Sigmoid colon (tissue), 6 donors: ENCODE measurements at regions not wholly inside any gene's neighbourhood (a gene's known extent, or its start where the extent isn't known, plus 50 kb on each side); places are given as distances from the start of the nearest gene placed in this dataset.

ENCODE experiments used
- DNase-seq: peaks from one replicate; pipeline ENCODE4 v3.0.0-alpha.2; 2019
- H3K27ac ChIP-seq, 4 donors: fragments of 200-600 bp; sonication (generic); one replicate each; pipeline ENCODE4 v1.5.1; 2016 to 2019; ENCODE audit warnings: mild to moderate bottlenecking in 1 of 4
- H3K27me3 ChIP-seq, 3 donors: fragments of 200-600 bp; sonication (generic); one replicate each; pipeline ENCODE4 v1.5.1; 2019; ENCODE audit warnings: mild to moderate bottlenecking in 1 of 3
- H3K36me3 ChIP-seq, 4 donors: fragments of 200-600 bp; sonication (generic); one replicate each; pipeline ENCODE4 v1.5.1; 2016 to 2019
- H3K4me1 ChIP-seq, 4 donors: fragments of 200-600 bp; sonication (generic); one replicate each; pipeline ENCODE4 v1.5.1; 2017 to 2019
- H3K4me3 ChIP-seq, 4 donors: fragments of 200-600 bp; sonication (generic); one replicate each; pipeline ENCODE4 v1.5.1; 2017 to 2019; ENCODE audit warnings: mild to moderate bottlenecking in 2 of 4, moderate library complexity in 1 of 4
- H3K9me3 ChIP-seq, 4 donors: fragments of 200-600 bp in 3 of 4; sonication (generic) in 3 of 4; one replicate each; pipeline versions ENCODE4 v1.5.1 to v1.6.1; 2013 to 2019
- EP300 ChIP-seq, 4 donors: sonication (generic); formaldehyde crosslinking; IDR thresholded peaks; one replicate each; pipeline ENCODE4 v1.6.1; 2017; ENCODE audit warnings: antibody characterized with exemption in 4 of 4
- POLR2A ChIP-seq, 2 donors: fragments of 450-650 bp; IDR thresholded peaks; one replicate each; pipeline ENCODE4 v1.6.1; 2016; ENCODE audit warnings: antibody characterized with exemption in 2 of 2, mild to moderate bottlenecking in 2 of 2, moderate library complexity in 2 of 2
- POLR2AphosphoS5 ChIP-seq, 4 donors: sonication (generic); formaldehyde crosslinking; IDR thresholded peaks; one replicate each; pipeline ENCODE4 v1.6.1; 2017; ENCODE audit warnings: antibody characterized with exemption in 4 of 4
- WGBS, 2 donors: extraction: QIAGEN DNeasy Blood & Tissue Kit; methylation state at CpG; one replicate each; pipeline ENCODE4 v1.1.7; 2013; 5-methylcytosine and 5-hydroxymethylcytosine counted together
- intact Hi-C: fragments of 100-400 bp; cut with DNase I; formaldehyde crosslinking; loops from one replicate; pipeline ENCODE4 v1.15.1; 2023
- TF ChIP-seq, protein P1 (sequence below), 4 experiments: fragments of 450-650 bp in 3 of 4; fragments of 200-600 bp in 1 of 4; IDR thresholded peaks; one replicate each; pipeline ENCODE4 v1.5.1; 2016 to 2019; ENCODE audit warnings: antibody characterized with exemption in 4 of 4, mild to moderate bottlenecking in 3 of 4, moderate library complexity in 2 of 4
- donor health status: healthy with polysubstance abuse.
- donor health status: healthy.

DNA sequence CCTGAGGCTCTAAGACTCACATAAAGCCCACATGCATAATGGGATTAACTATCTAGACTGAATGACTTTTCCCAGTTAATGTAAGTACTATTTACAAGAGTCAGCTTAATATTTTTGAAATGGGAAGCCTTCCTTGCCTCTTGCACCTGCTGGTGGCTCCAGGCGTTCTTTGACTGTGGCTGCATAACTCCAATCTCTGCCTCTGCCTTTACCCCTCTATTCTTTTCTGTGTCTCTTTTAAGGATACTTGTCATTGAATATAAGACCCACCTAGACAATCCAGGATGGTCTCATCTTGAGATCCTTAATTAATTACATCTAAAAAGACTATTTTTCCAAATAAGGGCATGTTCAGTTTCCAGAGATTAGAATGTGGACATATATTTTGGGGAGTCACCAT lies 66.9 kb upstream of the PCED1B start:
- Histone ChIP-seq H3K4me1 (no peaks in the 10 kb centered on the region), H3K27ac (no peak overlapping the region), H3K36me3 (no peaks in the 10 kb centered on the region), H3K27me3 (no peaks in the 10 kb centered on the region), H3K9me3 (no peaks in the 10 kb centered on the region), H3K4me3 (no peak overlapping the region)
- DNase-seq, result no peak
- intact Hi-C loops, result no loop called here
- TF ChIP-seq, protein P1, sequence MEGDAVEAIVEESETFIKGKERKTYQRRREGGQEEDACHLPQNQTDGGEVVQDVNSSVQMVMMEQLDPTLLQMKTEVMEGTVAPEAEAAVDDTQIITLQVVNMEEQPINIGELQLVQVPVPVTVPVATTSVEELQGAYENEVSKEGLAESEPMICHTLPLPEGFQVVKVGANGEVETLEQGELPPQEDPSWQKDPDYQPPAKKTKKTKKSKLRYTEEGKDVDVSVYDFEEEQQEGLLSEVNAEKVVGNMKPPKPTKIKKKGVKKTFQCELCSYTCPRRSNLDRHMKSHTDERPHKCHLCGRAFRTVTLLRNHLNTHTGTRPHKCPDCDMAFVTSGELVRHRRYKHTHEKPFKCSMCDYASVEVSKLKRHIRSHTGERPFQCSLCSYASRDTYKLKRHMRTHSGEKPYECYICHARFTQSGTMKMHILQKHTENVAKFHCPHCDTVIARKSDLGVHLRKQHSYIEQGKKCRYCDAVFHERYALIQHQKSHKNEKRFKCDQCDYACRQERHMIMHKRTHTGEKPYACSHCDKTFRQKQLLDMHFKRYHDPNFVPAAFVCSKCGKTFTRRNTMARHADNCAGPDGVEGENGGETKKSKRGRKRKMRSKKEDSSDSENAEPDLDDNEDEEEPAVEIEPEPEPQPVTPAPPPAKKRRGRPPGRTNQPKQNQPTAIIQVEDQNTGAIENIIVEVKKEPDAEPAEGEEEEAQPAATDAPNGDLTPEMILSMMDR (IDR thresholded peaks at IDR 0.05), result no peak
- TF ChIP-seq EP300 (IDR thresholded peaks at IDR 0.05), result no peak
- no peak for TF ChIP-seq POLR2AphosphoS5 (IDR thresholded peaks at IDR 0.05)
- TF ChIP-seq POLR2A (IDR thresholded peaks at IDR 0.05), result no peak
- 82 to 90% methylated on average over 1 of the region's 1 CpG for WGBS, 2 donors

DNA sequence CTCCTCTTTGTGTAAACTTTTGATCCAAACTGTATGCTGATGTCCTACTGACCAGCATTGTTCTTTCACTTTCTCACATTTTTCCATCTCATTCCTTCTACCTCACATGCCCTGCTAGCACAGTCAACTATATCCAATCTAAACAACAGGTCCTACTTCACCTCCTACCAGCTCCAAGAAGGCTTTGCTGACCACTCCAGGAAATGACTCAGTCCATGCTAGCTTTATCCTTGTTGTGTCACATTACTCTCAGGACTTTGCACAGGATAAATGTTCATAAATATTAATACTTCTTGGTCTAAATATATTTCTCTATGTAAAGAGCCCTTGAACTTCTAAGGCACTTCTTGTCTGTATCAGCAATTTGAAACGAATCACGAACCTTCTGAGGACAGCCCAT lies 64.9 kb upstream of the PCED1B start:
- no peak overlapping the region for H3K27ac ChIP-seq
- H3K27me3 ChIP-seq, result no peaks in the 10 kb centered on the region
- no peaks in the 10 kb centered on the region for H3K36me3 ChIP-seq
- 80 to 83% methylated on average over 2 of the region's 2 CpGs for WGBS, 2 donors
- TF ChIP-seq POLR2A (IDR thresholded peaks at IDR 0.05) (no peak), POLR2AphosphoS5 (IDR thresholded peaks at IDR 0.05) (no peak), EP300 (IDR thresholded peaks at IDR 0.05) (no peak)
- TF ChIP-seq, protein P1 (IDR thresholded peaks at IDR 0.05), result no peak
- no peak overlapping the region for H3K4me3 ChIP-seq
- DNase-seq, result no peak
- intact Hi-C loops, result no loop called here
- H3K9me3 ChIP-seq, result no peaks in the 10 kb centered on the region
- H3K4me1 ChIP-seq, result no peaks in the 10 kb centered on the region

DNA sequence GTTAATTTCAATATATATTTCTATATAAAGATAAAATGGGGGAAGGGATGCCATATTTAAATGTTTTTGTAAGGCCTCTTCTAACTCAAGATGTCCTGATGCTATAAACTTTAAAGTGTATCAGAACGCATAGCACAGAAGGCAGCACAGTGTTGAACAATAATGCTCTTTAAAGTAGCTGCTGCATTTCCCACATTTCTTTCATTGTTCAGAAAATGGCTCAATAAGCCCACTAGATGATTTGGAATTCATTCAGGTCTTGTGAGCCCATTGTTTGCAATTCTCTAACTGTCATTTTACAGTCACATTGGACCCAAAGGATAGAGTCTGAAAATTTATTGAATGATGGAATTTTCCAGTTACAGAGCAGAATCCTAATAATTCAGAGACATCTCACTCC lies 64.0 kb upstream of the PCED1B start:
- intact Hi-C loops, result no loop called here
- H3K27ac ChIP-seq, result no peak overlapping the region
- no peak for DNase-seq
- whole genome bisulfite sequencing, 2 donors, result 86 to 98% methylated on average over 1 of the region's 1 CpG
- TF ChIP-seq EP300 (IDR thresholded peaks at IDR 0.05) (no peak), POLR2A (IDR thresholded peaks at IDR 0.05) (no peak), POLR2AphosphoS5 (IDR thresholded peaks at IDR 0.05) (no peak)
- TF ChIP-seq, protein P1 (IDR thresholded peaks at IDR 0.05), result no peak
- no peaks in the 10 kb centered on the region for H3K4me1 ChIP-seq
- H3K27me3 ChIP-seq, result no peaks in the 10 kb centered on the region
- no peak overlapping the region for H3K4me3 ChIP-seq
- no peaks in the 10 kb centered on the region for H3K9me3 ChIP-seq
- H3K36me3 ChIP-seq, result no peaks in the 10 kb centered on the region

DNA sequence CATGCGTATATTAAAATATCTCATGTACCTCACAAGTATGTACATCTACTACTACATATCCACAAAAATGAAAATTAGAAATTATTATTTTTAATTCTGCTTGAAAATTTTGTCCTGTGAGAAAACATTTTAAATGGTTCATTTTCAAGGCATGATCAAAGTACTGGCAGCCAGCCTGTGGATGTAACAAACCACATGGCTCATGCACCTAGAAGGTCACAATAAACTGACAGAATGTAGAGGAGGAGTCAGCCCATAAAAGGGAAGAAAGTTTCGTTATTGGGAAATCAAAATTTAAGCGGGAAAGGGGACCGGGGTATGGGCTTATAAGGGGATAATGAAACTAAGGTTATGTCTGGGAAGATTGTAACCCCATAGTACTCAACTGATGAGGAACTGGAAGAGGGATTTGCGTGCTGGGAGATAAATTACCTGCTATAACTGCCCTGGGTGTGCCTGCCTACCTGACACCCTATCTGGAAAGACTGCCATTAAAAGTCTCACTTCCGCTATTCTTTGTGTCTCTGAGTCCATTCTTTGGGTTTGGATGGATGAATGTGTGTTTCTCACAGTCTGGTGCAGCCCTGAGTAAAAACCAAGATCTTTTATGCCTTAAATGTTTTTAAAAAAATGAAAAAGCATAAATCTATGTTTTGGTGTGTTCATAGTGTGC lies 62.2 kb upstream of the PCED1B start:
- 50 to 81% methylated on average over 6 of the region's 6 CpGs for WGBS, 2 donors
- intact Hi-C loops, result no loop called here
- no peak for DNase-seq
- Histone ChIP-seq H3K27ac (no peak overlapping the region), H3K9me3 (no peaks in the 10 kb centered on the region), H3K27me3 (no peaks in the 10 kb centered on the region), H3K36me3 (no peaks in the 10 kb centered on the region), H3K4me1 (peaks cover 0 to 7% (median 0%) of the 10 kb centered on the region in 4 donors), H3K4me3 (no peak overlapping the region)
- TF ChIP-seq POLR2AphosphoS5 (IDR thresholded peaks at IDR 0.05) (no peak), POLR2A (IDR thresholded peaks at IDR 0.05) (no peak), EP300 (IDR thresholded peaks at IDR 0.05) (no peak)
- TF ChIP-seq, protein P1 (IDR thresholded peaks at IDR 0.05), result no peak
